GM06990 (cell line): ENCODE measurements at regions not wholly inside any gene's neighbourhood (a gene's known extent, or its start where the extent isn't known, plus 50 kb on each side); places are given as distances from the start of the nearest gene placed in this dataset.

Source experiments
- DNase-seq: peaks from one replicate; pipeline ENCODE4 v3.0.0-alpha.2; 2011; ENCODE audit not compliant: insufficient read length; ENCODE audit errors: extremely low read depth
- H3K27me3 ChIP-seq: replicated peaks from 2 replicates; pipeline ENCODE4 v1.6.0; 2011; ENCODE audit warnings: low read length; ENCODE audit not compliant: control insufficient read depth, insufficient read depth
- H3K36me3 ChIP-seq: 2 replicates; pipeline ENCODE4 v1.5.1; 2011; ENCODE audit warnings: low read length; ENCODE audit not compliant: control insufficient read depth, insufficient read depth
- H3K4me3 ChIP-seq: replicated peaks from 2 replicates; pipeline ENCODE4 v1.5.1; 2011; ENCODE audit warnings: low read depth, mild to moderate bottlenecking, control low read depth, low read length
- CTCF ChIP-seq: IDR thresholded peaks from 2 replicates; pipeline ENCODE4 v1.5.1; 2011; ENCODE audit warnings: low read length, control low read depth, mild to moderate bottlenecking, inconsistent platforms; ENCODE audit not compliant: insufficient read depth, poor library complexity, severe bottlenecking

- H3K27me3 ChIP-seq, result no peaks in the 10 kb centered on the region
- H3K36me3 ChIP-seq, result no peaks in the 10 kb centered on the region
- DNase-seq, result no peak
- no peak for TF ChIP-seq CTCF
- no peak overlapping the region for H3K4me3 ChIP-seq
Observed at GRCh38 chr5:125883223-125883622, 540.0 kb upstream of the GRAMD2B start.

- Histone ChIP-seq H3K27me3 (no peaks in the 10 kb centered on the region), H3K36me3 (no peaks in the 10 kb centered on the region), H3K4me3 (no peak overlapping the region)
- DNase-seq, result no peak
- no peak for TF ChIP-seq CTCF
Observed at GRCh38 chr5:125888358-125888757, 534.9 kb upstream of the GRAMD2B start.

- no peak for TF ChIP-seq CTCF
- Histone ChIP-seq H3K4me3 (no peak overlapping the region), H3K27me3 (no peaks in the 10 kb centered on the region), H3K36me3 (no peaks in the 10 kb centered on the region)
- no peak for DNase-seq
Observed at GRCh38 chr5:125890511-125890931, 532.7 kb upstream of the GRAMD2B start.

- no peak for TF ChIP-seq CTCF
Observed at GRCh38 chr5:125891061-125891725, 532.0 kb upstream of the GRAMD2B start.

GRCh38 chr5:125894383-125894782 is 528.8 kb upstream of the GRAMD2B start:
- no peak overlapping the region for H3K4me3 ChIP-seq
- no peaks in the 10 kb centered on the region for H3K27me3 ChIP-seq
- no peak for TF ChIP-seq CTCF
- no peak for DNase-seq
- no peaks in the 10 kb centered on the region for H3K36me3 ChIP-seq

More at GRCh38 chr5:125891061-125891725, 532.0 kb upstream of the GRAMD2B start:
- no peak for DNase-seq
- Histone ChIP-seq H3K4me3 (no peak overlapping the region), H3K27me3 (no peaks in the 10 kb centered on the region), H3K36me3 (no peaks in the 10 kb centered on the region)

- no peak for TF ChIP-seq CTCF
- H3K27me3 ChIP-seq, result no peaks in the 10 kb centered on the region
- no peak for DNase-seq
- no peaks in the 10 kb centered on the region for H3K36me3 ChIP-seq
- no peak overlapping the region for H3K4me3 ChIP-seq
Observed at GRCh38 chr5:125896368-125896767, 526.8 kb upstream of the GRAMD2B start.
